OCI-LY7 (cell line): ENCODE measurements at regions not wholly inside any gene's neighbourhood (a gene's known extent, or its start where the extent isn't known, plus 50 kb on each side); places are given as distances from the start of the nearest gene placed in this dataset.

Experiments
- BruUV-seq: library from RNA; stranded (reverse); fragments of 400-500 nt; replicated peaks from 2 replicates; lab custom pipeline; 2021; lab: Mats Ljungman, UMichigan
- CTCF ChIA-PET: fragments of 300-600 bp; sonication (Branson Sonifier 250); formaldehyde crosslinking; loops from one replicate; lab custom pipeline; 2022; ENCODE audit warnings: antibody characterized with exemption; ENCODE audit not compliant: unreplicated experiment; lab: Charles Lee
- POLR2A ChIA-PET: fragments of 300-600 bp; sonication (Branson Sonifier 250); formaldehyde crosslinking; loops from one replicate; lab custom pipeline; 2022; ENCODE audit warnings: antibody characterized with exemption; lab: Charles Lee
- DNase-seq: peaks from one replicate; pipeline ENCODE4 v3.0.0-alpha.2; 2015; ENCODE audit warnings: low spot score
- H2AFZ ChIP-seq: fragments of 200-600 bp; sonication (generic), shearing (Covaris generic); 2 replicates; pipeline ENCODE4 v1.6.1; 2014; ENCODE audit warnings: mild to moderate bottlenecking, antibody characterized with exemption, low read length, moderate library complexity
- H3K27ac ChIP-seq: fragments of 200-600 bp; sonication (generic); 2 replicates; pipeline ENCODE4 v1.5.1; 2014; ENCODE audit warnings: mixed run types, low read depth, mild to moderate bottlenecking, moderate library complexity, low read length, inconsistent platforms; ENCODE audit not compliant: poor library complexity, severe bottlenecking
- H3K36me3 ChIP-seq: fragments of 200-600 bp; sonication (generic); 2 replicates; pipeline ENCODE4 v1.6.1; 2014; ENCODE audit warnings: mild to moderate bottlenecking, antibody characterized with exemption, low read length, moderate library complexity, mixed read lengths; ENCODE audit not compliant: insufficient read depth
- H3K4me1 ChIP-seq: fragments of 200-600 bp; sonication (generic); 2 replicates; pipeline ENCODE4 v1.5.1; 2014; ENCODE audit warnings: mild to moderate bottlenecking, low read length; ENCODE audit not compliant: insufficient read depth, poor library complexity, severe bottlenecking
- H3K4me2 ChIP-seq: fragments of 200-600 bp; sonication (generic); 2 replicates; pipeline ENCODE4 v1.6.1; 2014; ENCODE audit warnings: mild to moderate bottlenecking, low read length
- H3K4me3 ChIP-seq: fragments of 200-600 bp; sonication (generic); 2 replicates; pipeline ENCODE4 v1.5.1; 2014; ENCODE audit warnings: mild to moderate bottlenecking, low read depth, low read length; ENCODE audit not compliant: poor library complexity, severe bottlenecking
- H3K79me2 ChIP-seq: fragments of 200-600 bp; sonication (generic); 2 replicates; pipeline ENCODE4 v1.6.1; 2016; ENCODE audit warnings: low read depth, mild to moderate bottlenecking, low read length, moderate library complexity, mixed read lengths; ENCODE audit not compliant: insufficient read depth
- H3K9me2 ChIP-seq: fragments of 200-600 bp; sonication (generic); 2 replicates; pipeline ENCODE4 v1.6.1; 2016; ENCODE audit warnings: mild to moderate bottlenecking, low read length, mixed read lengths; ENCODE audit not compliant: insufficient read depth
- H3K9me3 ChIP-seq: fragments of 200-600 bp; sonication (generic); 2 replicates; pipeline ENCODE4 v1.6.1; 2014; ENCODE audit warnings: mild to moderate bottlenecking, mixed run types, low read length, mixed read lengths
- H4K20me1 ChIP-seq: fragments of 200-600 bp; sonication (generic); 2 replicates; pipeline ENCODE4 v1.6.1; 2014; ENCODE audit warnings: mild to moderate bottlenecking, antibody characterized with exemption, low read length, moderate library complexity, mixed read lengths; ENCODE audit not compliant: insufficient read depth
- EZH2phosphoT487 ChIP-seq: fragments of 200-600 bp; sonication (generic); IDR thresholded peaks from 2 replicates; pipeline ENCODE4 v1.6.1; 2018; ENCODE audit warnings: low read depth, borderline replicate concordance, mild to moderate bottlenecking, mixed run types, antibody characterized with exemption, low read length, moderate library complexity, mixed read lengths
- intact Hi-C: fragments of 100-400 bp; cut with micrococcal nuclease; formaldehyde crosslinking; loops from one replicate; pipeline ENCODE4 v1.10.0; 2022; ENCODE audit not compliant: unreplicated experiment
- TF ChIP-seq, protein P1 (sequence below): fragments of 200-600 bp; sonication (generic); conservative IDR thresholded peaks from 2 replicates; pipeline ENCODE4 v1.5.1; 2014; ENCODE audit warnings: mild to moderate bottlenecking, antibody characterized with exemption, low read length, moderate library complexity, mixed read lengths

DNA sequence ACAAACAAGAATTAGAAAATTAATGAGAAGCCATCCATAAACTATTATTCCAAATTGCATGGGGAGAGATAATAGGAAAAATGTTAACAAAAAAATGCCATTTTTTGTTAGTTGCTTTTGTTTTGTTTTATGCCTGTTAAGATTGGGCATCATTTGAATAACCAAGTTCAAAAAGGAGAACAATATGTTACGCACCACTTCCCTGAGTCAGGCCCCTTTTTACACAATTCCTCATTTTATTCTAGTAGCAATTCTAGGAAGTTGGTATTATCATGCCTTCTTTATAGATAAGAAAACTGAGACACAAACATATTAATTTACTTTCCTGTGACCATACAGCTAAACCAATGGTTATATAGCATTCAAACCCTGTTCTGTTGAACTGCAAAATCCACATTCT, 736.9 kb upstream of the CCDC54 start:
- intact Hi-C loops = no loop called here
- no peak for TF ChIP-seq EZH2phosphoT487
- TF ChIP-seq, protein P1, sequence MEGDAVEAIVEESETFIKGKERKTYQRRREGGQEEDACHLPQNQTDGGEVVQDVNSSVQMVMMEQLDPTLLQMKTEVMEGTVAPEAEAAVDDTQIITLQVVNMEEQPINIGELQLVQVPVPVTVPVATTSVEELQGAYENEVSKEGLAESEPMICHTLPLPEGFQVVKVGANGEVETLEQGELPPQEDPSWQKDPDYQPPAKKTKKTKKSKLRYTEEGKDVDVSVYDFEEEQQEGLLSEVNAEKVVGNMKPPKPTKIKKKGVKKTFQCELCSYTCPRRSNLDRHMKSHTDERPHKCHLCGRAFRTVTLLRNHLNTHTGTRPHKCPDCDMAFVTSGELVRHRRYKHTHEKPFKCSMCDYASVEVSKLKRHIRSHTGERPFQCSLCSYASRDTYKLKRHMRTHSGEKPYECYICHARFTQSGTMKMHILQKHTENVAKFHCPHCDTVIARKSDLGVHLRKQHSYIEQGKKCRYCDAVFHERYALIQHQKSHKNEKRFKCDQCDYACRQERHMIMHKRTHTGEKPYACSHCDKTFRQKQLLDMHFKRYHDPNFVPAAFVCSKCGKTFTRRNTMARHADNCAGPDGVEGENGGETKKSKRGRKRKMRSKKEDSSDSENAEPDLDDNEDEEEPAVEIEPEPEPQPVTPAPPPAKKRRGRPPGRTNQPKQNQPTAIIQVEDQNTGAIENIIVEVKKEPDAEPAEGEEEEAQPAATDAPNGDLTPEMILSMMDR = no peak
- peaks cover 4% of the 10 kb centered on the region for H3K4me1 ChIP-seq
- DNase-seq = no peak
- POLR2A ChIA-PET = no interaction called here
- no peaks in the 10 kb centered on the region for H3K36me3 ChIP-seq
- CTCF ChIA-PET = no interaction called here
- H3K27ac ChIP-seq = no peak overlapping the region
- no peak overlapping the region for H3K4me3 ChIP-seq
- no peaks in the 10 kb centered on the region for H3K9me2 ChIP-seq
- no peaks in the 10 kb centered on the region for H3K9me3 ChIP-seq
- no peaks in the 10 kb centered on the region for H4K20me1 ChIP-seq
- H3K79me2 ChIP-seq = no peaks in the 10 kb centered on the region
- BruUV-seq = no TSS peak
- no peak overlapping the region for H3K4me2 ChIP-seq
- H2AFZ ChIP-seq = no peak overlapping the region

DNA sequence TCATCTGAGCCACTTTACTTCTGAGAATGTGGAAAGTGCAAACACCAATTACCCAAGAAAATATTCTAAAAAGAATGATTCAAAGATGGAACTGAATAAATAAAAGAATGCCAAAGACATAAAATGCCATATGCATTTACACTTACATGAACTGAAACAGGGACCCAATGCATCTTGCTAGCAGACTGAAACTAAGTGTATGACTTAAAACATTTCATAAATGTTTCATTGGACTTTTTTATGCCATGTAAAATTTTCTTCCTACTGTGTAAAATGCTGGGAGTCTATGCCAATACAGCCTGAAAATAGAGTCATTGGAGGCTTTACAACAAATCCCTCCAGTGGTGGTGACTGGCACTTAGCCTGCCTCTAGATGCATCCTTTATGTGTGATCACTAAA, 735.1 kb upstream of the CCDC54 start:
- CTCF ChIA-PET = no interaction called here
- BruUV-seq = no TSS peak
- POLR2A ChIA-PET = interaction anchor here (0.6 to 1.0 kb wide), 2 partner anchors 21 to 1206 kb away, joined by 3 read pairs; no protein-coding TSS in a partner anchor

DNA sequence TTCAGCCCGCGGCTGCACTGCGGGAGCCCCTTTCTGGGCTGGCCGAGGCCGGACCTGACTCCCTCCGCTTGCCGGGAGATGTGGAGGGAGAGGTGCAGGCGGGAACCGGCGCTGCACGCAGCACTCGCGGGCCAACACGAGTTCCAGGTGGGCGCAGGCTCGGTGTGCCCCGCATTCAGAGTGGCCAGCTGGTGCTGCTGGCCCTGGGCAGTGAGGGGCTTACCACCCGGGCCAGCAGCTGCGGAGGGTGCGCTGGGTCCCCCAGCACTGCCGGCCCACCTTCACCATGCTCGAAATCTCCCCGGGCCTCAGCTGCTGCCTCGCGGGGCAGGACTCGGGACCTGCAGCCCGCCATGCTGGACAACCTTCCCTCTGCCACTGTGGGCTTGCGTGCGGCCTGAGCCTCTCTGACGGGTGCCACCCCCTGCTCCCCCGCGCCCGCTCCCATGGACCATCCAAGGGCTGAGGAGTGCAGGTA, 733.5 kb upstream of the CCDC54 start:
- BruUV-seq = no TSS peak
- Histone ChIP-seq H3K36me3 (no peaks in the 10 kb centered on the region), H3K4me2 (no peak overlapping the region), H2AFZ (no peak overlapping the region), H3K27ac (no peak overlapping the region), H3K9me3 (no peaks in the 10 kb centered on the region), H3K79me2 (no peaks in the 10 kb centered on the region), H3K9me2 (no peaks in the 10 kb centered on the region), H3K4me3 (no peak overlapping the region), H4K20me1 (no peaks in the 10 kb centered on the region), H3K4me1 (peaks cover 4% of the 10 kb centered on the region)
- DNase-seq = no peak
- ChIA-PET POLR2A (no interaction called here), CTCF (no interaction called here)
- intact Hi-C loops = no loop called here
- TF ChIP-seq EZH2phosphoT487 = no peak
- TF ChIP-seq, protein P1 = no peak

More for the DNA sequence above, 735.1 kb upstream of the CCDC54 start:
- H3K36me3 ChIP-seq = no peaks in the 10 kb centered on the region
- H3K9me2 ChIP-seq = no peaks in the 10 kb centered on the region
- no peaks in the 10 kb centered on the region for H3K79me2 ChIP-seq
- intact Hi-C loops = no loop called here
- H3K4me2 ChIP-seq = no peak overlapping the region
- no peak overlapping the region for H3K4me3 ChIP-seq
- no peaks in the 10 kb centered on the region for H3K9me3 ChIP-seq
- H3K4me1 ChIP-seq = peaks cover 4% of the 10 kb centered on the region
- H3K27ac ChIP-seq = no peak overlapping the region
- TF ChIP-seq, protein P1 = no peak
- no peak for TF ChIP-seq EZH2phosphoT487
- DNase-seq = no peak
- H2AFZ ChIP-seq = no peak overlapping the region
- no peaks in the 10 kb centered on the region for H4K20me1 ChIP-seq
